ENCODE measurements at regions not wholly inside any gene's neighbourhood (a gene's known extent, or its start where the extent isn't known, plus 50 kb on each side); places are given as distances from the start of the nearest gene placed in this dataset.

DNA sequence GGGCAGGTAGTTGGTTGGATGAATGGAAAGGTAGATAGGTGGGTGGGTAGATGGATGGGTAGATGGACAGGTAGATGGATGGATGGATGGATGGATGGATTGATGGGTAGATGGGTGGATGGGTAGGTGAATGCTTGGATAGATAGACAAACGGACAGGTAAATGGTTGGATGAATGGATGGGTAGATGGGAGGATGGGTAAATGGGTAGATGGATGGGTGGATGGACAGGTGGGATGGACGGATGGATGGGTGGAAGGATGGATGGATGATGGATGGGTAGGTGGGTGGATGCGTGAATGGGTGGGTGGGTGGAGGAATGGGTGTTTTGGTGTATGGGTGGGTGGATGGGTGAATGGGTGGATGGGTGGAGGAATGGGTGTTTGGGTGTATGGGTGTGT lies 50.1 kb upstream of the ASAP2 start:
- DNase-seq (ENCODE audit: low read depth in 2 of 2) = no peak

DNA sequence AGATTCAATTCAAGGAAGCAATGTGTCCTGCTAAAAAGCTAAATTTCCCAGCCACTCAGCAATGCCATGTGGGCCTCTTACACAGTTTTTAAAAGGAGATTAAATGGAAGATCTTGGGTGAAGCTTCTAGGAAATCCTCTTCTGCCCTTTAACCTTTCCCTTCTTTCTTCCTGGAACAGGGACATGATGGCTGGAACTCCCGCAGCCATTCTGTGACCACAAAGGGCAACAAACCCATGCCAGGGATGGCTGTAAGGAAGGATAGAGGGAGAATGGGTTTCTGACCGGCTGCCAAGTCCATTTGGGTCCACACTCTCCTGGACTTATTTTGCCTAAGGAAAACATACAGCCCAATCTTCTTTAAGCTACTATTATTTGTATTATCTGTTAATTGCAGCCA lies 52.6 kb upstream of the ASAP2 start:
- DNase-seq (ENCODE audit: low read depth in 2 of 2) = no peak

DNA sequence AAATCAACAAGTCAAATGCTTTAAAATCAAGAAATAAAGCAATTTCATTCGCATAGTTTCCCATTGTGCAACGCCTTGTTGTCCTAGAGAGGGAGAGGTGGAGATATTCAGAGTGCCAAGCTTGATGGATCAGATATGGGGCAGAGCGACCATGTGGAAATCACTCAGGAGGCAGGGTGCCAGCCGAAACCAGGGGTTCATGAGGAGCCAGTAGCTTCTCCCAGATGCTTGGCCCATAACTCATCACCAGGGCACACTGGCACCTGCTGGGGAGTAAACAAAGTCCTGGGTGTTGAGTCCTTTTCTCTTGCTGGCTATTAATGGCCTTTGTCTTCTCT lies 53.0 kb upstream of the ASAP2 start:
- DNase-seq (ENCODE audit: low read depth in 2 of 2) = no peak

DNA sequence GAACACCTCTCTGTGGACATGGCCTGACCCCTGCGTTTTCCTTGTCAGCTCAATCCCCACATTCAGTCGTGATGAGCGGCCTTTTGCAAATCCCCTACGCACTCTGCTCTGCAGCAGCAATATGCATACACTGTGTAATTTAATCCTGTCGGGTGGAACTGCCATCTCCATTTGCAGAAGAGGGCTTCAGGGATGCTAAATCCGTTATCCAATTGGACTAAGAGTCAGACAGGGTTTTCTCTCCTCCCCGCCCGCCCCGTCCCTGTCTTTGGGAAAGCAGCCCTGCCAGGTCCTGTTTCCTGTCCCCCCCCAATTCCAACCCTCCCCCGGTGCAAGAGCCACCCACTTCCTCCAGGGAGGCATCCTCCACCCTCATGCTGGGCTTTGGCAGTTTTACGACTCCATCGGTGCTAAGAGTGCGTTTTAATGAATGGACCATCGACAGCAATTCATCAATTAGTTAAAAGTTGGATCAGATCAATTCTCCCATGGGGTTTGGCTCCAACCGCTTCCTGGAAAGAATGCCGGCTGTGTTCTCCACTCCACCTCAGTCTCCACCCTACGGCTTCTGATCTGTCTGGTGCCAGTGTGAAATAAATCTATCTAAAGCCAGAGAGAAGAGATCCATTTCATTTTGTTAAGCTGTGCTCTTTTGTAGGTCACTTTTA lies 53.5 kb upstream of the ASAP2 start:
- DNase-seq (ENCODE audit: low read depth in 2 of 2) = no peak

DNA sequence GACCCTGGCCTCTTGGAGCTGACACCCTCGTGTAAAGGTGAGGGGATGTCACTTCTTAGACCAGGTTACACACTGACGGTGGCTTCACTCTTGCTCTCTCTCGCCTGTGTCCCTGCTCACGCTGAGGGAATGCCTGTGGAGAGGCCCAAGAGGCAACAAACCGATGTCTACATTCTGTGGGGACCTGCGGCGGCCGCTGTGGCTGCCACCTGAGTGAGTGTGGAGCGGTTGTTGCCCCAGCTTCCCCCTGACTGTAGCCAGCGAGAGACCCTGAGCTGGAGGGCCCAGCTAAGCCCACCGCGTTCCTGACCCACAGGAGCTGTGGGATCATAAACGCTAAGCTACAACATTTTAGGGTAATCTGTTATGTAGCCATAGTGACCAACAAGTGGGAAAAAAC lies 55.7 kb upstream of the ASAP2 start:
- no peak for DNase-seq (ENCODE audit: low read depth in 2 of 2)

DNA sequence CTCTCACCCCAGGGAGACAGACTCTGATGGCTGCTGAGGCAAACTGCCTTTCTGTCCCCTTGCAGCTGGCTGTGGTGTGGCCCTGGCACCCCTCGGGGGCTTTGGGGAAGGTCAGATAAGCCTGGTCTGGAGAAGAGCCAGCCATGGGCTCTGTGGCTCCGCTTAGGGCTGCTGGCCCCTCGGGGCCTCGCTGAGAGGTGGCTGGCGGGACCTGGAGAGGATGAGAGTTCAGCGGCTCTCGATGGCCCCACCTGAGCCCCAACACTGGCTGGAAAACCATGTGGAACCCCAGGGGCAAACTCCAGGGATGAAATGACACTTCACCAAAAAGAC lies 56.1 kb upstream of the ASAP2 start:
- no peak for DNase-seq (ENCODE audit: low read depth in 2 of 2)

DNA sequence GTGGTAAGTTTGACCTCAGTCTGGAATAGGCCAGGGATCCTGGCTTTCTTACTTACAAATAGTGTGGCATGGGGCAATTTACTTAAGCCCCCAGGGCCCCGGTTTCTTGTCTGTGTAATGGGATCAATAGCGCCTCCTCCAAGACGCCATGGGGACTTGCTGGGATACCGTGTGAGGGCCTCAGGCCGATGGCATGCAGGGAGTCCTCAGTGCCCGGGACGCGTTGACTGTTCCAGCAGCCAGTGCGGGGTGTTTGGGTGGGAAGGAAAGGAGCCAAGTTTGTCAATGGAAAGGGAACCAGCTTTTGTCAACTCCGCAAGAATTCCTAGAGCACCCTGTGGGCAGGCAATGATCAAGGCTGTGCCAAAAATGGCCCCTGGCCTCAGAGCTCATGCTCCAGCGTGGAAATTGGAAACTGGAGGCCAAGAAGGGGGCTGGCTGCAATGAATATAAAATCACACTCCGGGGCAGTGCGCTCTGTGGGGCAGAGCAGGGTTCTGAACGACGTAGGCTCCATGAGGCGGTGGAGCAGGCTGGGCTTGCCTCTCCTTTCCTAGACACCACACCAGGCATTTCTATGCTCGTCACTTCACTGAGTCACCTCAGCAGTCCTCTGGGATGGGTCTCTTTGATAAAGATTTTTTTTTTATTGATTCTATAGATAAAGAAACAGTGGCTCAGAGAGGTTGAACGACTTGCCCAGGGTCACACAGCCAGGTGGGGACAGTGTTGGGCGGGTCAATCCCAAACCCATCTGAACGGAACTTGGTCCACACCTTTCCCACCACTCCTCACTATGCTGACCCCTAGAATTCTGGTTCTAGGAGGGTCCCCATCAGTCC lies 56.7 kb upstream of the ASAP2 start:
- DNase-seq (ENCODE audit: low read depth in 2 of 2) = no peak

DNA sequence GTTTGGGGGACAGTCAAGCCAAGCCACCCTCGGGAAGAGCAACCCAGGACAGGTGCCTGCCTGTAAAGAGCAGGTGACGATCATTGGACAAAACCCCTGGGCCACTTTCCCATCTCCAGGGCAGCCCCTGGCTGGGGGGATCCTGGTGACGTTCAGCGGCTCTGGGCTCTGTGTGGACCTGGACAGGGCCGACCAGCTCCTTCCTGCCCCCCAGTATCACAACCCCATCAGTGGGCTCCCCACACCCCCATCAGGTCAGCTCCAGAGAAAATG lies 57.3 kb upstream of the ASAP2 start:
- no peak for DNase-seq (ENCODE audit: low read depth in 2 of 2)

DNA sequence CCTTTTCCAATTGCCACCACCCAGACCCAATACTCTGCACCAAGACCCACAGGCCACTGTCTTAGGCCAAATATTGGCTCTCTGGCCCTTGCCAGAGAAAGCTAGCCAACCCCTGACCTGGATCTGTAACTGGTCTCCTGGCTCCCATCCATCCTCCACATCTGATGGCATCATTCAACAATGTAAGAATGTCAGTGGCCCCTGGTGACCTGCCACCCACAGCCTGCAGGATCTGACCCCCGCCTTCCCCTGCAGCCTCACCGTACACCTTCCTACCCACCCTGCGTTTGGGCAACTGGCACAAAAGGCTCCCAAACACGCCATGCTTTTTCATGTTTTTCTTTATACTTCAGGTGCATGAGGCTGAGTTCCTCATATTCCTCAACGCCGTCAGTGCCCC lies 60.0 kb upstream of the ASAP2 start:
- no peak for DNase-seq (ENCODE audit: low read depth in 2 of 2)

DNA sequence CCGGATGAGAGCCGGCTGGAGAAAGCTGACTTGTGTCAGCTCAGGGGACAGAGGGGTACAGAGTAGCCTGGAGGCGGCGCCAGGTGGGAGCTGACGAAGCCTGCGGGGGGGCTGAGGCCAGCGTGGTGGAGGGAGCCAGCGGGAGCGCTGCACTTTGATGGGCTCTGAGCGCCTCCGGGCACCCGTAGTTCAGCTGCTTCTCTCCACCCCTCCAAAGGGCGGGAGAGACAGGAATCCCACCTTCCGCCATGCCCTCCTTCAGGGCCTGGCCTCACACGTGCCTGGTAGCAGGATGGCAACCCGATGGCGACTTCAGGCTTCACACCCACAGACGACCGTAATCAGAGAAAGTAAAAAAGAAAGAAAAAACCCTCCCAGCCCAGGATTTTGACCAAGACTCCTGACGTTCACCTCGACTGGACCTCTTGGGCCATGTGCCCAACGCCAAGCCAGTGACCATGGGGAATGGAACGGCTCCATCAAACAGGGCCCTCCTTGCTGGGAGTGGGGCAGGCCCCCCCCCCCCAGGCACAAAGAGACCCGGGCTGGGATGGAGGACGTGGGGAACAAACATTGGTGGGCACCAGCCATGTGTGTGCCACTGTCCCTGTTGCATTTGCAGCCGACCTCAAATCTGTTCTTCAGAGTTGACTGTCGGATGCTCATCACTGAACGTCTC lies 60.7 kb upstream of the ASAP2 start:
- DNase-seq (ENCODE audit: low read depth in 2 of 2) = no peak

DNA sequence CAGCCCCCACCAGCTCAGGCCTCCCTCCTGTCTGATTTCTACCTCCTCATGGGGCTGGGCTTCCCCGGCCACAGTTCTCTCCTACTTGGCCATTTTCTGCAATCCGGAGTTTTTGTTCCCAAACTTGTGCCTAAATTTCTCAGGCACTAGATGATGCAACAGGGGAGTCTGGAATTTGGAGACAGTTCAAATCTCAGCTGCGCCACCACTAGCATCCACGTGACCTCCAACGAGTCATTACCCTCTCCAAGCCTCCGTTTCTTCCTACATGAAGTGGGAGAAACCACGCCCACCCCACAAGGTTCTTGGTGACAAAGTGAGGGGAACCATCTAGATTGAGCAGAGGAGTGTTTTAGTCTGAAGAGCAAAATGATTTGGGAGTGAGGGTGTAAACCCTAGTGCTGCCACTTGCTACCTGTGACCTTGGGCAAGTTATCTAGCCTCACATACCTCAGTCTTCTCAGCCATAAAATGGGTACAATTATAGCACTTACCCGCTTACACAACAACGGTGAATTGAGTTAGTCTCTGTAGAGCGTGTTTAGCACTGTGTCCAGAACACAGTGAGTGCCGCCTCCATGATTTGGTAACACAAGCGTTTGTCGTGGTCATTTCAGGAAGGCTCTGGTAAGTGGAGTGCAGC lies 61.4 kb upstream of the ASAP2 start:
- DNase-seq (ENCODE audit: low read depth in 2 of 2) = no peak

DNA sequence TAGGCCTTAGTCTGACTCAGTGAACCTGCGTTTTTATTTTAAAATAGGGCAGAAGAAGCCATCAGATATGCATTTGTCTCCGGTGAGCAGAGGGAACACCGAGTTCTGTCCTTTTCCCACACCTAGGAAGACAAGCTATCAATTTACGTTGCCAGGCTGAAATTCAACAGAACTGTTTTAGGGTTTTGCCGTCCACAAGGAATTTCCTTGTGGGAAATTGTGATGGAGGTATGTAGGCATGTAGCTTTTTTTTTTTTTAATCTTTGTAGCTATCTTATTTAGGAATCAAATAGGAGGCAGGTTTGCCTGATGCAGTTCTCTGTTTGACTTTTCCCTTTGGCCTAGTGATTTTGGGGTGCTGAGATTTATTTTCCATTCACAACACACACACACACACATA lies 62.0 kb upstream of the ASAP2 start:
- DNase-seq (ENCODE audit: low read depth in 2 of 2) = no peak

DNA sequence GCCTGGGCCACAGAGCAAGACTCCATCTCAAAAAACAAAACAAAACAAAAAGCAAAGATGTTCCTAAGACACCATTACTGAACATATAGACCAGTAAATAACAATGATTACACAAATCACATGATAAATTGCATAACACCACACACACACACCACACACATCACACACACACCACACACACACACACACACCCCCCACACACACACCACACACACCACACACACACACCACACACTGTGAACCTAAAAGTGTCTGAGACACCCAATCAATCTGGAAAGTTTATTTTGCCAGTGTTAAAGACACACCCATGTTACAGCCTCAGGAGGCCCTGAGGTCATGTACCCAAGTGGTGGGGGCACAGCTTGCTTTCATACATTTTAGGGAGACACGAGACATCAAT lies 62.6 kb upstream of the ASAP2 start:
- DNase-seq (ENCODE audit: low read depth in 2 of 2) = no peak

DNA sequence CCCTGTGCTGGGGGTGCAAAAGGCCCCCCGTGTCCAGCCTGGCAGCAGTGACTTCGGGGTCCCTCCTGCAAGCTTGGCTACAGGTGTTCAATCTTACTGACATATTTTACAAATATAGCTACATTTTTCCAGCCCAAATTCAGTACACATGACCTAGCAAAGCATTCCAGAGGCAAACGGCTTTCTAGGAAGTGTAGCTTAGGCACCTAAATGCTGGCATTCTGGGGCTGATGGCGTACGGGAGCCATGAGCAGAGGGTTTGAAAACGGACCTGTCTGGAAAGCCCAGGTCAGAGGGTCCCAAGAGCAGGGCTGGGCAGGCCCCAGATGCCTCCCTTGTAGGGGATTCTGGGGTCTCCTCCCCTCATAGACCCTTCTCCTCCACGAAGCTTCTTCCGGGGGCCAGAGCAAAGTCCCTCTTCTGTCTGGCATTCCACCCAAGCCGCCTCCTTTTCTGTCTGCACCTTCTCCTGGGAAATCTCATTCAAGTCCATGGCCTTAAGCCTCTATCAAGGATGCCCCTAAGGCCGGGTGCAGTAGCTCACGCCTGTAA lies 63.3 kb upstream of the ASAP2 start:
- no peak for DNase-seq (ENCODE audit: low read depth in 2 of 2)

DNA sequence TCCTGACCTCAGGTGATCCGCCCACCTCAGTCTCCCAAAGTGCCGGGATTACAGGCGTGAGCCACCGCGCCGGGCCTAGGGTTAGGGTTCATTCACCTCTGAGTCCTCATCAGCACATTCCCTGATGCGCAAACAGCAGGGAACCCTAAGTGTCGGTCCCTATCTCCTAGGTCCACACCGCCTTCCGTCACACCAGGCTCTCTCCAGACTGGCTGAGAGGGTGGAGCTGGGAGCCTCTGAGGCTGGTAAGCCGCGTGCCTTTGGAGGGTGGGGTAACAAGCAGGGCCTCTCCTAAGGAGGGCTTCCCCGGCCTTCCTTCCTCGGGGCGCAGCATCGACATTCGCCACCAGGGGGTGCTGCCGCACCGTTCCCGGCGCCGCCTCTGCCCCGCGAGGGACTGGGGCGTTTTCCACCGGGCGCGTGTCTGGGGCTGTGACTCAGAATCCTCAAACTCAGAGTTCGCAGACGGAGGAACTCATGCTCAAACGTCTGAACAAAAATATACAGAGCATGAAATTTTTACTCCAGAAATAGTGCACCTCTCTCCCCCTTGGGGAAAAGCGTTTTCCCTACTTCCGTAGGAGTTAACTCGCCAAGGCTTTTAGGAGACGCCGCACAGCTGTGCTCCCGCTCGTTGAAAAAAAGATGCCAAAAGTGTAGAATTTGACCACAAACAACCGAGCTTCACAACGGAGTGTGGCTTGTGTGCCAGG lies 63.9 kb upstream of the ASAP2 start:
- DNase-seq (ENCODE audit: low read depth in 2 of 2) = peak; percentile 70 to 89

DNA sequence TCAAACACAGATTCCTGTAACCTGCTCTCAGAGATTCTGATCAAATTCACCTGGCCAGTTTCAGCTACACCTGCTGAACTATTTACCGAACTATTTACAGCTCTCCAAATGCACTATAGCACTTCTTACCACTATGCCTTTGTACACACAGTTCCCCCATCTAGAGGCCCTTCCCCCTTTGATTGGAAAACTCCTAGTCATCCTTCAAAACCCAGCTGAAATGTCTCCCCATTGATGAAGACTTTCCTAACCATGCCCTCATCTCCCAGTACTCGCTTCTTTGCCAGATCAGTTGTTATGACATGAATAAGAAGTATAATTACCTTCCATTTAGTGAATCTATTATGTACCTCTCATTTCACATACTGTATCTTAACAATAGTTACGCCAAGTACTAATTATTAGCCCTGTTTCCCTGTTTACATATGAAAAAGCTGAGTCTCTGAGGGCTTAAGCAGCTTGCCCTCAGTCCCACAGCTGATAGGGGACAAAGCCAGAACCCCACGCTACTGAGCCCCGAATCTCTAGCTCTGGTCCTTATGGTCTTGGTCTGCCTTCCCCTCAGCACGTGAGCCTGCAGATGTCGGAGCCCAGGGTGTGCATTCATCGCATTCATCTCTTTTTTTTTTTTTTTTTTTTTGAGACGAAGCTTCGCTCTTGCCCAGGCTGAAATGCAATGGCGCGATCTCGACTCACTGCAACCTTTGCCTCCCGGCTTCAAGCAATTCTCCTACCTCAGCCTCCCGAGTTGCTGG lies 64.7 kb upstream of the ASAP2 start:
- no peak for DNase-seq (ENCODE audit: low read depth in 2 of 2)

DNA sequence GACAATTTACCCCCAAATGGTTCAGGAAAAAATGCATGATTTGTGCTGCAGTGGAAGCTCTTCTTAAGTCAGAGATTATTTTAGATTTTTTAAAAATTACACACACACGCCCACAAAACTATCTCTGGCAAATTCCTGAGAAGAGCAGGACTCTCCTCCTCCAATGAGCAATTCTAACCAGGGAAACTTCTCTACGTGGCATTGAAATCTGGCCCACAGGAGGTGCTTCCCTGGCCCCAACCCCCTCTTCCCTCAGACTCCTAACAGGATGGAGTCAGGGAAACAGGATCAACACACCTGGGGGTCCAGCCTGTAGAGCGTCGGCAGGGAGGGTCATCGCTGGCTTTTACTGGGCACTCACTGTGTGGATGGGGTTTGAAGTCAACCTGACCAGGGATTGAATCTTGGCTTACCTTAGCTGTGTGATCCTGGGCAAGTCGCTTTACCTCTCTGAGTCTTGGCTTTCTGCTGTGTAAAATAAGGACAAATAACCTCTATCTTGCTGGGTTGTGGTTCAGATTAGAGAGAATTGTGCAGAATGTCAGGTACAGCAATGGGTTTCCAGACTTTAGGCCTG lies 65.4 kb upstream of the ASAP2 start:
- DNase-seq (ENCODE audit: low read depth in 2 of 2) = no peak

DNA sequence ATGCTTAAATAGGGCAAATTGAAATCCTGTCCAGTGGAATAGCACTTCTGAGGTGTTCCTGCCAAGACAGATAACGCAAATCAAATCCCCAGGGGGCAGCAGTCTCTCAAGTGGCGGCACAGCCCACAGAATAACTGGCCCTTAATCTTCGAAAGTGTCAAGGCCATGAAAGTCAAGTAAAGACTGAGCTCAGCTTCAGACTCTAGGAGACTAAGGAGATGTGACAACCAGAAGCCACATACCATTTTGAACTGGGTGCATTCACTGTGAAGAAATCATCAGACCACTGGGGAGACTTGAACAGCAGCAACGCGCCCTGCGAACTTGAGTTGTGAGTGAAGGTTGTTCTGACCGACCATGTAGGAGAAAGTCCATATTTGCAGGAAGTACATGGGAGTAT lies 66.0 kb upstream of the ASAP2 start:
- DNase-seq (ENCODE audit: low read depth in 2 of 2) = no peak

DNA sequence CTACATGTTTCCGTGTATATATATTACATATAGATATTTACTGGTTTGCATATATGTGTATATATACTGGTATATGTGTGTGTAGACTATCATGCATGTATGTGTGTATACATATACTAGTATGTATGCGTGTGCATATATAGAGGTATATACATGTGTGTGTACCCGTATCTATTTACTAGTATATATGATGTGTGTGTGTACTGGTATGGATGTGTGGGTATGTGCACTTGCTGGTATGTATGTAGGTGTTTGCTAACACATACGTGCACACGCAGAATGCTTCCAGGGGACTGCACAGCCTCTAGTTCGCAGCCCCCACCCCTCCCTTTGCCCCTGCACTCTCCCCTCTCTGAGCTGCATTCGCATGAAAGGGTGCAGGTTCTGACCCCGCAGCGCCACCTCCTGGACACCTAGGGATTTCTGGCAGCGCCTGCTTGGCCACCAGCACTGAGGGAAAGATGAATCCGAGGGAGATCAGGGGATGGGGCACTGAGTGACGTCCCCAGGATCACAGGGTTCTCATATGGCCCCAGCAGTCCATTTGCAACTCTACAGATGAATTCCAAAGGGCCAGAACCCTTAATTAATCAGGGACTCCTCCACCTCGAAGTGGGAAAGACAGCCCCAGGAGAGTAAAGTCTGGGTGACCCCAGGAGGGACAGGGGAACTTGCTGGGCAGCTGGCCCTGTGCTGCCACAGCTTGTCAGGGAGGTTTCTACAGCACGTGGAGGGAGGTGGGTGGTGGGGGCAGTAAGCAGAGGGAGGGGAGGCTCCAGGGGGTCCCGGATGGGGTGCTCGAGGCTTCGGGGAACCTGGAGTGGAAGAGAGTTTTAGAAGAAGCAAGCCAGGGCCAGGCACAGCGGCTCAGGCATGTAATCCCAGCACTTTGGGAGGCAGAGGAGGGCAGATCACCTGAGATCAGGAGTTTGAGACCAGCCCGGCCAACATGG lies 66.8 kb upstream of the ASAP2 start:
- peak; percentile 68 to 79 for DNase-seq (ENCODE audit: low read depth in 2 of 2)
